ENCODE measurements at regions not wholly inside any gene's neighbourhood (a gene's known extent, or its start where the extent isn't known, plus 50 kb on each side); places are given as distances from the start of the nearest gene placed in this dataset.

DNA sequence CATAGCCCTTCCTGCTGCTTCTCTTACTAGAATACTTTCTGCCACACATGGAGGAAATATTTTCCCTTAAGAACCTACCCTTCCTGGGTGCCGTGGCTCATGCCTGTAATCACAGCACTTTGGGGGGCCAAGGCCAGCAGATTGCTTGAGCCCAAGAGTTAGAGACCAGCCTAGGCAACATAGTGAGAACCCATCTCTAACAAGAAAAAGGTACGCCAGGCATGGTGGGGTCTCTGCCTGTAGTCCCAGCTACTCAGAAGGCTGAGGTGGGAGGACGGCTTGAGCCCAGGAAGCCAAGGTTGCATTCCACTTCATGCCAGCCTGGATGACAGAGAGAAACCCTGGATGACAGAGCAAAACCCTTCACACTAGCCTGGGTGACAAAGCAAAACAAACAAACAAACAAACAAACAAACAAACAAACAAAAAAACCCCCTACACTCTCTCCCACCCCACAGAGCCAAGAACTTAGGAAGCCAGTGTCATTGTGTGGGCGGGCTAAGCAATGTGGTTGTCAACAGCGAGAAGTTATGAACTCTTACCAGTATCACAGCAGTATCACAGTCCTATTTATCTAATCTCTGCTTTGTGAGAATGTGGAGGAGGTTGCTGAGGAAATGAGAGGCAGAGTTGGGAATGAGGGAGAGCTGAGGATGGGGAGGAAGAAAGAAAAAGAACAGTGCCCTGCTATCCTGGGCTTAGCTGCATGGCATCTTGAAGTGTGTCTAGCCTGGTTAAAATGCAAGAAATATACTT lies 53.8 kb upstream of the CLEC14A start:
- TF ChIP-seq BHLHE40 (IDR thresholded peaks at IDR 0.05; ENCODE audit: low read depth, low read length) (no peak), RCOR1 (IDR thresholded peaks at IDR 0.05; ENCODE audit: insufficient replicate concordance, low read length) (no peak), RAD21 (IDR thresholded peaks at IDR 0.05; ENCODE audit: low read length) (no peak), FOS (IDR thresholded peaks at IDR 0.05; ENCODE audit: low read depth, low read length) (no peak), SMC3 (IDR thresholded peaks at IDR 0.05; ENCODE audit: low read depth, low read length) (no peak), MXI1 (IDR thresholded peaks at IDR 0.05; ENCODE audit: borderline replicate concordance, low read depth, low read length) (no peak), CEBPB (IDR thresholded peaks at IDR 0.05; ENCODE audit: low read depth, low read length) (no peak), NFE2L2 (IDR thresholded peaks at IDR 0.05; ENCODE audit: low read depth, low read length) (no peak), MAZ (IDR thresholded peaks at IDR 0.05; ENCODE audit: borderline replicate concordance, low read depth, low read length) (no peak), MAFK (IDR thresholded peaks at IDR 0.05; ENCODE audit: low read depth, low read length) (no peak), POLR2A (IDR thresholded peaks at IDR 0.05; ENCODE audit: low read depth, low read length) (no peak), CHD1 (IDR thresholded peaks at IDR 0.05; ENCODE audit: low read depth, low read length) (no peak), RFX5 (IDR thresholded peaks at IDR 0.05; ENCODE audit: low read depth, low read length) (no peak)
- TF ChIP-seq, protein P1, sequence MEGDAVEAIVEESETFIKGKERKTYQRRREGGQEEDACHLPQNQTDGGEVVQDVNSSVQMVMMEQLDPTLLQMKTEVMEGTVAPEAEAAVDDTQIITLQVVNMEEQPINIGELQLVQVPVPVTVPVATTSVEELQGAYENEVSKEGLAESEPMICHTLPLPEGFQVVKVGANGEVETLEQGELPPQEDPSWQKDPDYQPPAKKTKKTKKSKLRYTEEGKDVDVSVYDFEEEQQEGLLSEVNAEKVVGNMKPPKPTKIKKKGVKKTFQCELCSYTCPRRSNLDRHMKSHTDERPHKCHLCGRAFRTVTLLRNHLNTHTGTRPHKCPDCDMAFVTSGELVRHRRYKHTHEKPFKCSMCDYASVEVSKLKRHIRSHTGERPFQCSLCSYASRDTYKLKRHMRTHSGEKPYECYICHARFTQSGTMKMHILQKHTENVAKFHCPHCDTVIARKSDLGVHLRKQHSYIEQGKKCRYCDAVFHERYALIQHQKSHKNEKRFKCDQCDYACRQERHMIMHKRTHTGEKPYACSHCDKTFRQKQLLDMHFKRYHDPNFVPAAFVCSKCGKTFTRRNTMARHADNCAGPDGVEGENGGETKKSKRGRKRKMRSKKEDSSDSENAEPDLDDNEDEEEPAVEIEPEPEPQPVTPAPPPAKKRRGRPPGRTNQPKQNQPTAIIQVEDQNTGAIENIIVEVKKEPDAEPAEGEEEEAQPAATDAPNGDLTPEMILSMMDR (conservative IDR thresholded peaks at IDR 0.05; ENCODE audit: low read depth, low read length), result no peak
- TF ChIP-seq, protein P2, sequence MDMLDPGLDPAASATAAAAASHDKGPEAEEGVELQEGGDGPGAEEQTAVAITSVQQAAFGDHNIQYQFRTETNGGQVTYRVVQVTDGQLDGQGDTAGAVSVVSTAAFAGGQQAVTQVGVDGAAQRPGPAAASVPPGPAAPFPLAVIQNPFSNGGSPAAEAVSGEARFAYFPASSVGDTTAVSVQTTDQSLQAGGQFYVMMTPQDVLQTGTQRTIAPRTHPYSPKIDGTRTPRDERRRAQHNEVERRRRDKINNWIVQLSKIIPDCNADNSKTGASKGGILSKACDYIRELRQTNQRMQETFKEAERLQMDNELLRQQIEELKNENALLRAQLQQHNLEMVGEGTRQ (IDR thresholded peaks at IDR 0.05; ENCODE audit: low read depth, low read length), result no peak
- TF ChIP-seq, protein P3, sequence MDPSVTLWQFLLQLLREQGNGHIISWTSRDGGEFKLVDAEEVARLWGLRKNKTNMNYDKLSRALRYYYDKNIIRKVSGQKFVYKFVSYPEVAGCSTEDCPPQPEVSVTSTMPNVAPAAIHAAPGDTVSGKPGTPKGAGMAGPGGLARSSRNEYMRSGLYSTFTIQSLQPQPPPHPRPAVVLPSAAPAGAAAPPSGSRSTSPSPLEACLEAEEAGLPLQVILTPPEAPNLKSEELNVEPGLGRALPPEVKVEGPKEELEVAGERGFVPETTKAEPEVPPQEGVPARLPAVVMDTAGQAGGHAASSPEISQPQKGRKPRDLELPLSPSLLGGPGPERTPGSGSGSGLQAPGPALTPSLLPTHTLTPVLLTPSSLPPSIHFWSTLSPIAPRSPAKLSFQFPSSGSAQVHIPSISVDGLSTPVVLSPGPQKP (IDR thresholded peaks at IDR 0.05; ENCODE audit: borderline replicate concordance, low read depth, low read length), result no peak
- Histone ChIP-seq H2BK120ac (ENCODE audit: low read depth, low read length) (no peak overlapping the region), H2BK20ac (ENCODE audit: low read depth, low read length) (no peak overlapping the region), H2AFZ (replicated peaks; ENCODE audit: low read length, poor library complexity) (no peak overlapping the region), H3K9me3 (ENCODE audit: control insufficient read depth, insufficient read depth, low read length) (peaks cover 1% of the 10 kb centered on the region; the same call in 1 of the 2 replicates), H4K8ac (ENCODE audit: low read depth in 2 of 2, low read length in 2 of 2) (no peak overlapping the region), H3K4me3 (ENCODE audit: insufficient read depth, low read depth, low read length) (no peak overlapping the region), H3K27ac (ENCODE audit: insufficient read depth, low read length) (no peak overlapping the region), H3K4ac (ENCODE audit: low read depth, low read length) (no peak overlapping the region), H3K9ac (ENCODE audit: low read depth, low read length) (no peak overlapping the region), H3K14ac (replicated peaks; ENCODE audit: low read depth, low read length) (no peak overlapping the region), H3K79me1 (ENCODE audit: low read depth in 1 of 2, low read length in 2 of 2) (no peaks in the 10 kb centered on the region), H2BK5ac (ENCODE audit: low read depth, low read length, poor library complexity, severe bottlenecking) (no peak overlapping the region), H3K4me1 (ENCODE audit: control insufficient read depth, insufficient read depth, low read length) (no peaks in the 10 kb centered on the region), H4K91ac (ENCODE audit: insufficient read depth, low read depth, low read length) (no peak overlapping the region), H3K9me1 (ENCODE audit: insufficient read depth, low read length) (no peaks in the 10 kb centered on the region), H2BK15ac (ENCODE audit: low read depth, low read length) (no peak overlapping the region), H4K5ac (ENCODE audit: low read depth, low read length) (no peak overlapping the region), H3K18ac (ENCODE audit: low read depth, low read length) (no peak overlapping the region), H3K56ac (ENCODE audit: extremely low read depth, insufficient read depth, low read length) (no peak overlapping the region), H3K4me2 (ENCODE audit: low read depth, low read length) (no peak overlapping the region), H2AK9ac (replicated peaks; ENCODE audit: low read depth, low read length, poor library complexity) (no peak overlapping the region), H2AK5ac (ENCODE audit: low read depth, low read length) (no peak overlapping the region), H3K36me3 (ENCODE audit: control insufficient read depth, insufficient read depth, low read length) (no peaks in the 10 kb centered on the region), H4K20me1 (ENCODE audit: insufficient read depth, low read length) (no peaks in the 10 kb centered on the region), H3K27me3 (ENCODE audit: control insufficient read depth, insufficient read depth, low read length) (no peaks in the 10 kb centered on the region), H3K23ac (ENCODE audit: low read depth, low read length) (no peak overlapping the region)
- POLR2A ChIA-PET (ENCODE audit: unreplicated experiment), result no interaction called here
- dilution Hi-C loops (cut with HindIII; ENCODE audit: low sequenced_read_pairs, unreplicated experiment), result no loop called here
- DNase-seq (no peak), ATAC-seq (ENCODE audit: low read depth) (no peak)
- intact Hi-C loops (cut with micrococcal nuclease), result no loop called here
- BruUV-seq (replicated peaks), result no TSS peak
- WGBS, 2 experiments (ENCODE audit: extremely low coverage in 2 of 2, insufficient read length in 1 of 2), result no CpG with 5 or more reads among the region's 5 CpGs
- CTCF ChIA-PET, result no interaction called here
- in situ Hi-C loops (cut with MboI; ENCODE audit: low sequenced_read_pairs), result no loop called here
